PC-9 (cell line): ENCODE measurements at regions not wholly inside any gene's neighbourhood (a gene's known extent, or its start where the extent isn't known, plus 50 kb on each side); places are given as distances from the start of the nearest gene placed in this dataset.

ENCODE experiments used
- EZH2 ChIP-seq: fragments of 200-600 bp; sonication (generic); IDR thresholded peaks from 2 replicates; pipeline ENCODE4 v1.8.0; 2017; ENCODE audit warnings: antibody characterized with exemption, low read depth
- TF ChIP-seq, protein P1 (sequence below): fragments of 200-600 bp; sonication (generic); conservative IDR thresholded peaks from 2 replicates; pipeline ENCODE4 v1.6.1; 2017; ENCODE audit warnings: mixed run types, antibody characterized with exemption, mild to moderate bottlenecking, moderate library complexity

DNA sequence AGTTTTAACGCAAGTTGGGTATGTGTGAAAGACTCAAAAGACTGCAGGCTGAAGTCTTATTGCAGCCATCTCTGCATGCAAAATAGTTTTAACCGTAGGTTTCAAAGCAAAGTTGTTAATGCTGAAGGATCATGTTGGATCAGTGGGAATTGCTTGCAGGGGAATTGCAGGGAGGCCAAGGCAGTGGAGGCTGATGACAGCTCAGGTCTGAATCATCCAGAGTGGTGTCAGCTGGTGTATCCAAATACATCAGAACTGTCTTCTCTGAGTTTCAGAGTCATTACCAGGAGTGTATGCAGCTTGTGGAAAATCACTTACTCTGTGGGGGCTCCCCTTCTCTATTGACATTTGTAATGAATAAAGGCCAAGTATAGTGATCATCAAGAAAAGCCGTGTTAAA, 435.7 kb downstream of the SH3GL2 start:
- TF ChIP-seq, protein P1, sequence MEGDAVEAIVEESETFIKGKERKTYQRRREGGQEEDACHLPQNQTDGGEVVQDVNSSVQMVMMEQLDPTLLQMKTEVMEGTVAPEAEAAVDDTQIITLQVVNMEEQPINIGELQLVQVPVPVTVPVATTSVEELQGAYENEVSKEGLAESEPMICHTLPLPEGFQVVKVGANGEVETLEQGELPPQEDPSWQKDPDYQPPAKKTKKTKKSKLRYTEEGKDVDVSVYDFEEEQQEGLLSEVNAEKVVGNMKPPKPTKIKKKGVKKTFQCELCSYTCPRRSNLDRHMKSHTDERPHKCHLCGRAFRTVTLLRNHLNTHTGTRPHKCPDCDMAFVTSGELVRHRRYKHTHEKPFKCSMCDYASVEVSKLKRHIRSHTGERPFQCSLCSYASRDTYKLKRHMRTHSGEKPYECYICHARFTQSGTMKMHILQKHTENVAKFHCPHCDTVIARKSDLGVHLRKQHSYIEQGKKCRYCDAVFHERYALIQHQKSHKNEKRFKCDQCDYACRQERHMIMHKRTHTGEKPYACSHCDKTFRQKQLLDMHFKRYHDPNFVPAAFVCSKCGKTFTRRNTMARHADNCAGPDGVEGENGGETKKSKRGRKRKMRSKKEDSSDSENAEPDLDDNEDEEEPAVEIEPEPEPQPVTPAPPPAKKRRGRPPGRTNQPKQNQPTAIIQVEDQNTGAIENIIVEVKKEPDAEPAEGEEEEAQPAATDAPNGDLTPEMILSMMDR = no peak
- no peak for TF ChIP-seq EZH2
